HEK293 (cell line): ENCODE measurements at regions not wholly inside any gene's neighbourhood (a gene's known extent, or its start where the extent isn't known, plus 50 kb on each side); places are given as distances from the start of the nearest gene placed in this dataset.

Experiments
- CTCF ChIA-PET: fragments of 350-600 bp; formaldehyde crosslinking; extraction: SDS; loops from one replicate; lab custom pipeline; 2021; ENCODE audit warnings: antibody characterized with exemption; lab: Yijun Ruan, JAX
- POLR2A ChIA-PET: fragments of 300-600 bp; formaldehyde crosslinking; extraction: SDS; loops from one replicate; lab custom pipeline; 2020; ENCODE audit warnings: antibody characterized with exemption, inconsistent platforms; lab: Yijun Ruan, JAX
- H3K27ac ChIP-seq: fragments of 200-500 bp; sonication (Bioruptor generic); 2 replicates; pipeline ENCODE4 v1.5.1; 2014; ENCODE audit warnings: low read depth, low read length, control low read depth, inconsistent platforms; ENCODE audit errors: extremely low read depth
- H3K36me3 ChIP-seq, 2 experiments: fragments of 200-500 bp in 1 of 2; sonication (Bioruptor generic) in 1 of 2; 1 replicate in 1 of 2; 2 replicates in 1 of 2; pipeline ENCODE4 v1.5.1; 2014 to 2017; ENCODE audit warnings: inconsistent platforms in 2 of 2, low read length in 2 of 2; ENCODE audit not compliant: control insufficient read depth in 2 of 2, insufficient read depth in 1 of 2
- H3K4me1 ChIP-seq: fragments of 200-500 bp; sonication (Bioruptor generic); 2 replicates; pipeline ENCODE4 v1.5.1; 2014; ENCODE audit warnings: mild to moderate bottlenecking, low read length, inconsistent platforms; ENCODE audit not compliant: control insufficient read depth, insufficient read depth
- H3K4me3 ChIP-seq: 2 replicates; pipeline ENCODE4 v1.5.1; 2011; ENCODE audit warnings: low read depth, mild to moderate bottlenecking, control low read depth, low read length, moderate library complexity
- H3K9me3 ChIP-seq: fragments of 200-500 bp; sonication (Bioruptor generic); 2 replicates; pipeline ENCODE4 v1.5.1; 2014; ENCODE audit warnings: low read depth, low read length, inconsistent platforms; ENCODE audit not compliant: control insufficient read depth, insufficient read depth
- GFI1B ChIP-seq: fragments of 450-650 bp; formaldehyde crosslinking; IDR thresholded peaks from 2 replicates; pipeline ENCODE4 v1.5.1; 2016; ENCODE audit warnings: missing biosample characterization, missing genetic modification characterization
- MEIS1 ChIP-seq: sonication (generic); formaldehyde crosslinking; IDR thresholded peaks from 2 replicates; pipeline ENCODE4 v1.8.1; 2022; ENCODE audit warnings: missing genetic modification reagents, mild to moderate bottlenecking, borderline replicate concordance
- SALL2 ChIP-seq: fragments of 450-650 bp; formaldehyde crosslinking; IDR thresholded peaks from 2 replicates; pipeline ENCODE4 v1.5.0; 2017; ENCODE audit warnings: missing biosample characterization, mild to moderate bottlenecking, missing genetic modification characterization, borderline replicate concordance
- SCRT2 ChIP-seq: fragments of 450-650 bp; formaldehyde crosslinking; IDR thresholded peaks from 2 replicates; pipeline ENCODE4 v1.5.1; 2016; ENCODE audit warnings: missing biosample characterization, missing genetic modification characterization
- ZBTB21 ChIP-seq: fragments of 450-650 bp; formaldehyde crosslinking; IDR thresholded peaks from 2 replicates; pipeline ENCODE4 v1.5.1; 2017; ENCODE audit warnings: missing biosample characterization, missing genetic modification characterization
- ZNF10 ChIP-seq: fragments of 450-650 bp; formaldehyde crosslinking; IDR thresholded peaks from 2 replicates; pipeline ENCODE4 v1.5.1; 2017; ENCODE audit warnings: missing biosample characterization, missing genetic modification characterization
- ZNF155 ChIP-seq: fragments of 450-650 bp; formaldehyde crosslinking; IDR thresholded peaks from 2 replicates; pipeline ENCODE4 v1.5.1; 2016; ENCODE audit warnings: missing biosample characterization, missing genetic modification characterization
- ZNF19 ChIP-seq: fragments of 450-650 bp; formaldehyde crosslinking; IDR thresholded peaks from 2 replicates; pipeline ENCODE4; 2016; ENCODE audit warnings: missing biosample characterization, missing genetic modification characterization, low read depth
- ZNF311 ChIP-seq: fragments of 450-650 bp; formaldehyde crosslinking; IDR thresholded peaks from 2 replicates; pipeline ENCODE4 v1.5.1; 2017; ENCODE audit warnings: missing biosample characterization, missing genetic modification characterization, borderline replicate concordance
- ZNF391 ChIP-seq: fragments of 450-650 bp; formaldehyde crosslinking; IDR thresholded peaks from 2 replicates; pipeline ENCODE4 v1.5.1; 2016; ENCODE audit warnings: low read depth, missing biosample characterization, missing genetic modification characterization, borderline replicate concordance
- ZNF423 ChIP-seq: fragments of 450-650 bp; formaldehyde crosslinking; IDR thresholded peaks from 2 replicates; pipeline ENCODE4 v1.5.1; 2016; ENCODE audit warnings: missing biosample characterization, missing genetic modification characterization
- ZNF501 ChIP-seq: fragments of 450-650 bp; formaldehyde crosslinking; IDR thresholded peaks from 2 replicates; pipeline ENCODE4 v1.5.1; 2016; ENCODE audit warnings: missing biosample characterization, missing genetic modification characterization
- ZNF549 ChIP-seq: fragments of 450-650 bp; IDR thresholded peaks from 2 replicates; pipeline ENCODE4 v1.5.1; 2018; ENCODE audit warnings: missing biosample characterization, missing genetic modification characterization, mild to moderate bottlenecking, inconsistent platforms, moderate library complexity
- ZNF654 ChIP-seq: fragments of 450-650 bp; formaldehyde crosslinking; IDR thresholded peaks from 2 replicates; pipeline ENCODE4 v1.5.1; 2016; ENCODE audit warnings: low read depth, missing biosample characterization, missing genetic modification characterization
- ZNF768 ChIP-seq: fragments of 450-650 bp; formaldehyde crosslinking; IDR thresholded peaks from 2 replicates; pipeline ENCODE4 v1.5.1; 2018; ENCODE audit warnings: missing biosample characterization, mild to moderate bottlenecking, missing genetic modification characterization
- ZXDB ChIP-seq: fragments of 450-650 bp; formaldehyde crosslinking; IDR thresholded peaks from 2 replicates; pipeline ENCODE4 v1.5.1; 2016; ENCODE audit warnings: missing biosample characterization, missing genetic modification characterization
- TF ChIP-seq, protein P1 (sequence below): fragments of 450-650 bp; formaldehyde crosslinking; IDR thresholded peaks from 2 replicates; pipeline ENCODE4 v1.5.1; 2016; ENCODE audit warnings: missing biosample characterization, missing genetic modification characterization
- TF ChIP-seq, protein P2 (sequence below): fragments of 450-650 bp; formaldehyde crosslinking; IDR thresholded peaks from 2 replicates; pipeline ENCODE4 v1.5.1; 2016; ENCODE audit warnings: missing biosample characterization, missing genetic modification characterization
- TF ChIP-seq, protein P3 (sequence below): fragments of 450-650 bp; formaldehyde crosslinking; IDR thresholded peaks from 2 replicates; pipeline ENCODE4 v1.5.1; 2016; ENCODE audit warnings: missing biosample characterization, missing genetic modification characterization
- TF ChIP-seq, protein P4 (sequence below): fragments of 450-650 bp; formaldehyde crosslinking; IDR thresholded peaks from 2 replicates; pipeline ENCODE4 v1.5.1; 2017; ENCODE audit warnings: missing biosample characterization, missing genetic modification characterization
- TF ChIP-seq, protein P5 (sequence below): fragments of 450-650 bp; formaldehyde crosslinking; IDR thresholded peaks from 2 replicates; pipeline ENCODE4 v1.5.1; 2016; ENCODE audit warnings: missing biosample characterization, missing genetic modification characterization
- TF ChIP-seq, protein P6 (sequence below): fragments of 450-650 bp; formaldehyde crosslinking; IDR thresholded peaks from 2 replicates; pipeline ENCODE4 v1.5.1; 2017; ENCODE audit warnings: missing biosample characterization, missing genetic modification characterization

DNA sequence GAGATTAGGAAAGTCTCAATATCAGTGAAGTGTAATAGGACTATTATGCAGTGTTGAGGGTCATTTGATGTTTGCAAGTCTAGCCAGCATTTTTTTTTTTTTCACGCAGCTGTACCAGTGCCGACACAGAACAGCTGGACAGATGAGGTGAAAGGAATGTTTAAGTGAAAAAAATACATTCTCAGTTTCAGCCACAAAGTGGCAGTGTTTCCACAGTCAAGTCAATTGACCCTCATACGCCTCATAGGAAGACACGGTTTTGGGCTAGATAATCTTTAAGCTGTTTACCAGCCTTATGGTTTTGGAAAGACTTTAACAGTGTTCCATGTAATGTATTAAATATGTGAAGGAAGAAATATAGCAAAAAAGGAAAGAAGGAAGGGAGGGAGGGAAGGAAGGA lies 349.9 kb upstream of the ANO3 start:
- TF ChIP-seq, protein P1, sequence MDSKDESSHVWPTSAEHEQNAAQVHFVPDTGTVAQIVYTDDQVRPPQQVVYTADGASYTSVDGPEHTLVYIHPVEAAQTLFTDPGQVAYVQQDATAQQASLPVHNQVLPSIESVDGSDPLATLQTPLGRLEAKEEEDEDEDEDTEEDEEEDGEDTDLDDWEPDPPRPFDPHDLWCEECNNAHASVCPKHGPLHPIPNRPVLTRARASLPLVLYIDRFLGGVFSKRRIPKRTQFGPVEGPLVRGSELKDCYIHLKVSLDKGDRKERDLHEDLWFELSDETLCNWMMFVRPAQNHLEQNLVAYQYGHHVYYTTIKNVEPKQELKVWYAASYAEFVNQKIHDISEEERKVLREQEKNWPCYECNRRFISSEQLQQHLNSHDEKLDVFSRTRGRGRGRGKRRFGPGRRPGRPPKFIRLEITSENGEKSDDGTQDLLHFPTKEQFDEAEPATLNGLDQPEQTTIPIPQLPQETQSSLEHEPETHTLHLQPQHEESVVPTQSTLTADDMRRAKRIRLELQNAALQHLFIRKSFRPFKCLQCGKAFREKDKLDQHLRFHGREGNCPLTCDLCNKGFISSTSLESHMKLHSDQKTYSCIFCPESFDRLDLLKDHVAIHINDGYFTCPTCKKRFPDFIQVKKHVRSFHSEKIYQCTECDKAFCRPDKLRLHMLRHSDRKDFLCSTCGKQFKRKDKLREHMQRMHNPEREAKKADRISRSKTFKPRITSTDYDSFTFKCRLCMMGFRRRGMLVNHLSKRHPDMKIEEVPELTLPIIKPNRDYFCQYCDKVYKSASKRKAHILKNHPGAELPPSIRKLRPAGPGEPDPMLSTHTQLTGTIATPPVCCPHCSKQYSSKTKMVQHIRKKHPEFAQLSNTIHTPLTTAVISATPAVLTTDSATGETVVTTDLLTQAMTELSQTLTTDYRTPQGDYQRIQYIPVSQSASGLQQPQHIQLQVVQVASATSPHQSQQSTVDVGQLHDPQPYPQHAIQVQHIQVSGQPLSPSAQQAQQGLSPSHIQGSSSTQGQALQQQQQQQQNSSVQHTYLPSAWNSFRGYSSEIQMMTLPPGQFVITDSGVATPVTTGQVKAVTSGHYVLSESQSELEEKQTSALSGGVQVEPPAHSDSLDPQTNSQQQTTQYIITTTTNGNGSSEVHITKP (tag by site-specific recombination), result no peak
- TF ChIP-seq ZNF768 (no peak), ZNF654 (tag by site-specific recombination) (peak; percentile 58)
- no peak overlapping the region for H3K27ac ChIP-seq
- no peaks in the 10 kb centered on the region for H3K36me3 ChIP-seq
- H3K9me3 ChIP-seq, result no peaks in the 10 kb centered on the region
- no peaks in the 10 kb centered on the region for H3K4me1 ChIP-seq
- ChIA-PET POLR2A (no interaction called here), CTCF (interaction anchor here (0.6 to 2.9 kb wide), 19 partner anchors 9 to 1841 kb away, joined by 3 to 15 read pairs (median 5); no protein-coding TSS in a partner anchor)
- H3K4me3 ChIP-seq, result no peak overlapping the region

DNA sequence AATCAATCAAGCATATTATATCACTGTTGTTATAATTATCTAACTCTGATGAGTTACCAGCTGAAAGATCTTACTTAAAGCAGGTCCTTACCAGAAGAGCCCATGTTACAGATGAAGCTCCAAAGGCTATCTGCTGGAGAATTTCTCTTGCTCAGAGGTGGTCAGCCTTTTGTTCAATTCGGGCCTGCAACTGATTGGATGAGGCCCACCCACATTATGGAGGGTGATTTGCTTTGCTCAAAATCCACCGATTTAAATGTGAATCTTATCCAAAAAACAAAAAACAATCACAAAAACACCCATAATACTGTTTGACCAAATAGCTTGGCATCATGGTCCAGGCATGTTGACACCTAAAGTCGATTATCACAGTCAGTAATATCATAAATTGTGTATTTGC lies 348.6 kb upstream of the ANO3 start:
- no peaks in the 10 kb centered on the region for H3K36me3 ChIP-seq
- no peaks in the 10 kb centered on the region for H3K9me3 ChIP-seq
- CTCF ChIA-PET, result interaction anchor here (1.3 to 2.9 kb wide), 2 partner anchors 10 to 242 kb away, joined by 4 to 15 read pairs; no protein-coding TSS in a partner anchor
- POLR2A ChIA-PET, result no interaction called here
- TF ChIP-seq ZNF10 (tag by site-specific recombination) (peak; percentile 84), ZNF155 (tag by site-specific recombination) (no peak)
- TF ChIP-seq, protein P2, sequence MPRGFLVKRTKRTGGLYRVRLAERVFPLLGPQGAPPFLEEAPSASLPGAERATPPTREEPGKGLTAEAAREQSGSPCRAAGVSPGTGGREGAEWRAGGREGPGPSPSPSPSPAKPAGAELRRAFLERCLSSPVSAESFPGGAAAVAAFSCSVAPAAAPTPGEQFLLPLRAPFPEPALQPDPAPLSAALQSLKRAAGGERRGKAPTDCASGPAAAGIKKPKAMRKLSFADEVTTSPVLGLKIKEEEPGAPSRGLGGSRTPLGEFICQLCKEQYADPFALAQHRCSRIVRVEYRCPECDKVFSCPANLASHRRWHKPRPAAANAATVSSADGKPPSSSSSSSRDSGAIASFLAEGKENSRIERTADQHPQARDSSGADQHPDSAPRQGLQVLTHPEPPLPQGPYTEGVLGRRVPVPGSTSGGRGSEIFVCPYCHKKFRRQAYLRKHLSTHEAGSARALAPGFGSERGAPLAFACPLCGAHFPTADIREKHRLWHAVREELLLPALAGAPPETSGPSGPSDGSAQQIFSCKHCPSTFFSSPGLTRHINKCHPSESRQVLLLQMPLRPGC (tag by site-specific recombination), result no peak
- H3K4me1 ChIP-seq, result no peaks in the 10 kb centered on the region
- H3K4me3 ChIP-seq, result no peak overlapping the region
- H3K27ac ChIP-seq, result no peak overlapping the region

DNA sequence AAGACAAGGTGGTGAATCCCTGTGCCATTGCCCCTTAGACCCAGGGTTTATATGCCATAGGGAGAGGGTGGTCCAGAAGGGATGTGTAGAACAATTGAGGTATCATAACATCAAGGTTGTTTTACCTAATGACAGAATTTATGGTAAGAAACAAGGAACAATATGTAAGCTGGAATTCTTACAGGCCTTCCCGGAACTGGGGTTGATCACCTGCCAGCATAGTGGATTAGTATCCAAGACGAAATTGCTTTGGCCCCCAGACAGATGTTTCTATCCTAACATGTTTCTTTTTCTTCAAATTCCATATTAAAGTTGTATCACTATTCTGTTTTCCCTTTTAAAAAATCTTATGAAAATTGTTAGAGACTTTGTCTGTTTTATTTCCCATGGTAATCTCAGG lies 343.8 kb upstream of the ANO3 start:
- no peak overlapping the region for H3K4me3 ChIP-seq
- no peaks in the 10 kb centered on the region for H3K9me3 ChIP-seq
- H3K36me3 ChIP-seq, result no peaks in the 10 kb centered on the region
- no peak overlapping the region for H3K27ac ChIP-seq
- ChIA-PET CTCF (interaction anchor here (0.7 kb wide), 1 partner anchor 522 kb away, joined by 3 read pairs; no protein-coding TSS in a partner anchor), POLR2A (no interaction called here)
- no peaks in the 10 kb centered on the region for H3K4me1 ChIP-seq
- TF ChIP-seq ZXDB (no peak), ZNF19 (tag by site-specific recombination) (no peak), SALL2 (tag by site-specific recombination) (no peak), ZNF423 (tag by site-specific recombination) (no peak), SCRT2 (tag by site-specific recombination) (no peak), ZNF549 (tag by site-specific recombination) (no peak), ZNF311 (no peak), GFI1B (tag by site-specific recombination) (no peak), ZBTB21 (tag by site-specific recombination) (no peak), ZNF391 (no peak), ZNF501 (tag by site-specific recombination) (no peak), MEIS1 (CRISPR knock-in tag) (no peak)
- TF ChIP-seq, protein P3, sequence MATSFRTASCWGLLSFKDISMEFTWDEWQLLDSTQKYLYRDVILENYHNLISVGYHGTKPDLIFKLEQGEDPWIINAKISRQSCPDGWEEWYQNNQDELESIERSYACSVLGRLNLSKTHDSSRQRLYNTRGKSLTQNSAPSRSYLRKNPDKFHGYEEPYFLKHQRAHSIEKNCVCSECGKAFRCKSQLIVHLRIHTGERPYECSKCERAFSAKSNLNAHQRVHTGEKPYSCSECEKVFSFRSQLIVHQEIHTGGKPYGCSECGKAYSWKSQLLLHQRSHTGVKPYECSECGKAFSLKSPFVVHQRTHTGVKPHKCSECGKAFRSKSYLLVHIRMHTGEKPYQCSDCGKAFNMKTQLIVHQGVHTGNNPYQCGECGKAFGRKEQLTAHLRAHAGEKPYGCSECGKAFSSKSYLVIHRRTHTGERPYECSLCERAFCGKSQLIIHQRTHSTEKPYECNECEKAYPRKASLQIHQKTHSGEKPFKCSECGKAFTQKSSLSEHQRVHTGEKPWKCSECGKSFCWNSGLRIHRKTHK (tag by site-specific recombination), result no peak
- TF ChIP-seq, protein P4, sequence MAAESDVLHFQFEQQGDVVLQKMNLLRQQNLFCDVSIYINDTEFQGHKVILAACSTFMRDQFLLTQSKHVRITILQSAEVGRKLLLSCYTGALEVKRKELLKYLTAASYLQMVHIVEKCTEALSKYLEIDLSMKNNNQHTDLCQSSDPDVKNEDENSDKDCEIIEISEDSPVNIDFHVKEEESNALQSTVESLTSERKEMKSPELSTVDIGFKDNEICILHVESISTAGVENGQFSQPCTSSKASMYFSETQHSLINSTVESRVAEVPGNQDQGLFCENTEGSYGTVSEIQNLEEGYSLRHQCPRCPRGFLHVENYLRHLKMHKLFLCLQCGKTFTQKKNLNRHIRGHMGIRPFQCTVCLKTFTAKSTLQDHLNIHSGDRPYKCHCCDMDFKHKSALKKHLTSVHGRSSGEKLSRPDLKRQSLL (tag by site-specific recombination), result no peak
- TF ChIP-seq, protein P5, sequence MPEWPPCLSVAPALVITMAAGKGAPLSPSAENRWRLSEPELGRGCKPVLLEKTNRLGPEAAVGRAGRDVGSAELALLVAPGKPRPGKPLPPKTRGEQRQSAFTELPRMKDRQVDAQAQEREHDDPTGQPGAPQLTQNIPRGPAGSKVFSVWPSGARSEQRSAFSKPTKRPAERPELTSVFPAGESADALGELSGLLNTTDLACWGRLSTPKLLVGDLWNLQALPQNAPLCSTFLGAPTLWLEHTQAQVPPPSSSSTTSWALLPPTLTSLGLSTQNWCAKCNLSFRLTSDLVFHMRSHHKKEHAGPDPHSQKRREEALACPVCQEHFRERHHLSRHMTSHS (tag by site-specific recombination), result no peak
- TF ChIP-seq, protein P6, sequence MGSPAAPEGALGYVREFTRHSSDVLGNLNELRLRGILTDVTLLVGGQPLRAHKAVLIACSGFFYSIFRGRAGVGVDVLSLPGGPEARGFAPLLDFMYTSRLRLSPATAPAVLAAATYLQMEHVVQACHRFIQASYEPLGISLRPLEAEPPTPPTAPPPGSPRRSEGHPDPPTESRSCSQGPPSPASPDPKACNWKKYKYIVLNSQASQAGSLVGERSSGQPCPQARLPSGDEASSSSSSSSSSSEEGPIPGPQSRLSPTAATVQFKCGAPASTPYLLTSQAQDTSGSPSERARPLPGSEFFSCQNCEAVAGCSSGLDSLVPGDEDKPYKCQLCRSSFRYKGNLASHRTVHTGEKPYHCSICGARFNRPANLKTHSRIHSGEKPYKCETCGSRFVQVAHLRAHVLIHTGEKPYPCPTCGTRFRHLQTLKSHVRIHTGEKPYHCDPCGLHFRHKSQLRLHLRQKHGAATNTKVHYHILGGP (tag by site-specific recombination), result no peak
